ENCODE measurements at regions not wholly inside any gene's neighbourhood (a gene's known extent, or its start where the extent isn't known, plus 50 kb on each side); places are given as distances from the start of the nearest gene placed in this dataset.

DNA sequence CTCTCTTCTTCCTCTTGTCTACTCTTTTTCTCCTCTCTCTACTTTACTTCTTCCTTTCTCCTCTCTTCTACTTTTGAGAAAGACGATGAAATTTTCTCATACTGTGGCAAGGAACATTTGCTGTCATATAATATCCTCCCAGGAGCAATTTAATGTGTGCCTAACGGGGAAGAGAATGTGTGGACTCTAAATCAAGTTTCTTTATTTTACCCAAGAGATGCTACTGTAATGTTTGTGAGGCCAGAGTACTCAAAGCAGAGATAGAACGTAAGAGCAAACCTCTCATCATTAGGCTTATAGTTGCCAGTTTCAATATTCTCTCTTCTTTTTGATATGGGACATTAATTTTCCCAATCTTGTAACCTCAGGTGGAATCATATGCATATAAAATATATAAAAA lies 801.4 kb downstream of the BCKDHB start:
- Histone ChIP-seq H3K36me3 (replicated peaks in 1 of 2; ENCODE audit: control insufficient read depth in 1 of 2, insufficient read depth in 2 of 2, low read length in 1 of 2) (no peaks in the 10 kb centered on the region), H3K9ac (no peak overlapping the region), H3F3A (replicated peaks; ENCODE audit: insufficient read depth) (no peaks in the 10 kb centered on the region), H3K9me2 (0 out of 2 replicates have a peak, but pooled peaks cover 3% of the 10 kb centered on the region), H3K4me3 (ENCODE audit: low read depth in 2 of 2, low read length in 1 of 2) (no peak overlapping the region), H3K27me3 (ENCODE audit: insufficient read depth) (no peaks in the 10 kb centered on the region), H3K79me2 (ENCODE audit: insufficient read depth) (no peaks in the 10 kb centered on the region), H3K4me1 (ENCODE audit: control insufficient read depth in 1 of 2, insufficient read depth in 2 of 2, low read depth in 1 of 2, low read length in 1 of 2) (no peaks in the 10 kb centered on the region; a peak in 1 of 4 replicates), H3K4me2 (no peak overlapping the region), H3K9me3 (no peaks in the 10 kb centered on the region), H2AFZ (ENCODE audit: low read depth) (no peak overlapping the region), H4K20me1 (ENCODE audit: insufficient read depth) (no peaks in the 10 kb centered on the region), H3K27ac (ENCODE audit: low read depth in 2 of 2, low read length in 1 of 2) (no peak overlapping the region)
- no peak for DNase-seq
- TF ChIP-seq SIN3A (IDR thresholded peaks at IDR 0.05; ENCODE audit: borderline replicate concordance, low read depth, low read length): no peak
- TF ChIP-seq, protein P1, sequence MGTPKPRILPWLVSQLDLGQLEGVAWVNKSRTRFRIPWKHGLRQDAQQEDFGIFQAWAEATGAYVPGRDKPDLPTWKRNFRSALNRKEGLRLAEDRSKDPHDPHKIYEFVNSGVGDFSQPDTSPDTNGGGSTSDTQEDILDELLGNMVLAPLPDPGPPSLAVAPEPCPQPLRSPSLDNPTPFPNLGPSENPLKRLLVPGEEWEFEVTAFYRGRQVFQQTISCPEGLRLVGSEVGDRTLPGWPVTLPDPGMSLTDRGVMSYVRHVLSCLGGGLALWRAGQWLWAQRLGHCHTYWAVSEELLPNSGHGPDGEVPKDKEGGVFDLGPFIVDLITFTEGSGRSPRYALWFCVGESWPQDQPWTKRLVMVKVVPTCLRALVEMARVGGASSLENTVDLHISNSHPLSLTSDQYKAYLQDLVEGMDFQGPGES (IDR thresholded peaks at IDR 0.05; ENCODE audit: low read depth, low read length): no peak
- TF ChIP-seq TEAD4 (IDR thresholded peaks at IDR 0.05; ENCODE audit: borderline replicate concordance, insufficient read depth): no peak
- no peak for TF ChIP-seq RXRA (IDR thresholded peaks at IDR 0.05; ENCODE audit: borderline replicate concordance, low read depth)
- ChIA-PET POLR2A (no interaction called here), CTCF (no interaction called here)
- WGBS (ENCODE audit: low lambda C conversion rate): 75% methylated on average over 3 of the region's 3 CpGs

DNA sequence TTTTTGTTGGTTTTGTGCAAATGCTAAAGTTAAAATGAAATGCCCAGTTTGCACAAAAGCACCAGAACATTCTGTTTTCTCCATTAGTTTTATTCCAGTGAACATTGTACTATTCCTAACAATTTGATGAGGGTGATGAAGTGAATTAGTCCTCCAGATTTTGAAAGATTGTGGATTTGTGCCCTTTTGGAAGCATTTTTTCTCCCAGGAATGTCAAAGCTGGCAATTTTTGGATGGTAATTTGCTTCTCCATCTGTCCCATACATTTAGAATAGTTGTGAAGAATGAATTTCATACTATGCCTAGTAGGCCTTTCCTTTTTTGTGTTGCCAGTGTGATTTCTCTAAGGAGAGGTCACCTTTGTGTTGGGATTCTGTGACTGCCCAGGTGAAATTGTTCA lies 797.2 kb downstream of the BCKDHB start:
- ChIA-PET CTCF (interaction anchor here (1.2 kb wide), 1 partner anchor 17 kb away, joined by 4 read pairs; no protein-coding TSS in a partner anchor), POLR2A (no interaction called here)
- Histone ChIP-seq H3K9me2 (0 out of 2 replicates have a peak, but pooled peaks cover 3% of the 10 kb centered on the region), H3F3A (replicated peaks; ENCODE audit: insufficient read depth) (no peaks in the 10 kb centered on the region), H3K79me2 (ENCODE audit: insufficient read depth) (no peaks in the 10 kb centered on the region), H3K27ac (ENCODE audit: low read depth in 2 of 2, low read length in 1 of 2) (no peak overlapping the region), H3K9ac (no peak overlapping the region), H3K4me1 (ENCODE audit: control insufficient read depth in 1 of 2, insufficient read depth in 2 of 2, low read depth in 1 of 2, low read length in 1 of 2) (no peaks in the 10 kb centered on the region), H3K36me3 (replicated peaks in 1 of 2; ENCODE audit: control insufficient read depth in 1 of 2, insufficient read depth in 2 of 2, low read length in 1 of 2) (no peaks in the 10 kb centered on the region), H3K9me3 (no peaks in the 10 kb centered on the region), H3K4me3 (ENCODE audit: low read depth in 2 of 2, low read length in 1 of 2) (no peak overlapping the region), H4K20me1 (ENCODE audit: insufficient read depth) (no peaks in the 10 kb centered on the region), H2AFZ (ENCODE audit: low read depth) (no peak overlapping the region), H3K4me2 (no peak overlapping the region), H3K27me3 (ENCODE audit: insufficient read depth) (no peaks in the 10 kb centered on the region)
- no peak for DNase-seq
- TF ChIP-seq EZH2phosphoT487 (IDR thresholded peaks at IDR 0.05; ENCODE audit: borderline replicate concordance, low read depth): no peak
- no peak for TF ChIP-seq GABPA (IDR thresholded peaks at IDR 0.05; ENCODE audit: low read depth)
- no peak for TF ChIP-seq JUND (IDR thresholded peaks at IDR 0.05)
- TF ChIP-seq, protein P2, sequence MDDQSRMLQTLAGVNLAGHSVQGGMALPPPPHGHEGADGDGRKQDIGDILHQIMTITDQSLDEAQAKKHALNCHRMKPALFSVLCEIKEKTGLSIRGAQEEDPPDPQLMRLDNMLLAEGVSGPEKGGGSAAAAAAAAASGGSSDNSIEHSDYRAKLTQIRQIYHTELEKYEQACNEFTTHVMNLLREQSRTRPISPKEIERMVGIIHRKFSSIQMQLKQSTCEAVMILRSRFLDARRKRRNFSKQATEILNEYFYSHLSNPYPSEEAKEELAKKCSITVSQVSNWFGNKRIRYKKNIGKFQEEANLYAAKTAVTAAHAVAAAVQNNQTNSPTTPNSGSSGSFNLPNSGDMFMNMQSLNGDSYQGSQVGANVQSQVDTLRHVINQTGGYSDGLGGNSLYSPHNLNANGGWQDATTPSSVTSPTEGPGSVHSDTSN (IDR thresholded peaks at IDR 0.05): no peak

DNA sequence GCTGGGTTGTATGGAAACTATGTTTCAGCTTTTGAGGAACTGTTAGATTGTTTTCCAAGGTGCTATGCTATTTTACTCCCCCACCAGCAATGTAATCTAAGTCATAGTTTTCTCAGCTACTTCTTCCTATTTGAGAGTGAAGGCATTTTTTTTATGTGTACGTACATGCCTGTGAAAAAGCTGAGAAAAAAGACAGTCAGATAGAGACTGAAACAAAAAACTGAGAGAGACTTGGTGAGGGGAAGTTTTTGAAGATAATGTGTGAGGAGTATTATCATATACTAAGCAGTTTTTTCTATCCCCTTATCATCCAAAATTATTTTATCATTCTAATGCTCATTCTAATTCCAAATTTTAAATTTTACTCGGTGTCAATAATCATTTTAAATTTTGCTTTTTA lies 780.0 kb downstream of the BCKDHB start:
- H3K36me3 ChIP-seq (replicated peaks in 1 of 2; ENCODE audit: control insufficient read depth in 1 of 2, insufficient read depth in 2 of 2, low read length in 1 of 2): no peaks in the 10 kb centered on the region
- no peaks in the 10 kb centered on the region for H3K27me3 ChIP-seq (ENCODE audit: insufficient read depth)
- no peak overlapping the region for H3K9ac ChIP-seq
- H3K4me3 ChIP-seq (ENCODE audit: low read depth in 2 of 2, low read length in 1 of 2): no peak overlapping the region
- ChIA-PET POLR2A (no interaction called here), CTCF (interaction anchor here (1.3 kb wide), 1 partner anchor 17 kb away, joined by 4 read pairs; no protein-coding TSS in a partner anchor)
- H3K4me1 ChIP-seq (ENCODE audit: control insufficient read depth in 1 of 2, insufficient read depth in 2 of 2, low read depth in 1 of 2, low read length in 1 of 2): no peaks in the 10 kb centered on the region
- no peak overlapping the region for H3K4me2 ChIP-seq
- H3F3A ChIP-seq (replicated peaks; ENCODE audit: insufficient read depth): no peaks in the 10 kb centered on the region
- H3K79me2 ChIP-seq (ENCODE audit: insufficient read depth): no peaks in the 10 kb centered on the region
- no peaks in the 10 kb centered on the region; the same call in 1 of the 2 replicates for H3K9me2 ChIP-seq
- no peak for DNase-seq
- no peak overlapping the region for H2AFZ ChIP-seq (ENCODE audit: low read depth)
- WGBS (ENCODE audit: low lambda C conversion rate): 89% methylated on average over 2 of the region's 2 CpGs
- H3K9me3 ChIP-seq: no peaks in the 10 kb centered on the region
- no peaks in the 10 kb centered on the region for H4K20me1 ChIP-seq (ENCODE audit: insufficient read depth)
- H3K27ac ChIP-seq (ENCODE audit: low read depth in 2 of 2, low read length in 1 of 2): no peak overlapping the region
- TF ChIP-seq, protein P3, sequence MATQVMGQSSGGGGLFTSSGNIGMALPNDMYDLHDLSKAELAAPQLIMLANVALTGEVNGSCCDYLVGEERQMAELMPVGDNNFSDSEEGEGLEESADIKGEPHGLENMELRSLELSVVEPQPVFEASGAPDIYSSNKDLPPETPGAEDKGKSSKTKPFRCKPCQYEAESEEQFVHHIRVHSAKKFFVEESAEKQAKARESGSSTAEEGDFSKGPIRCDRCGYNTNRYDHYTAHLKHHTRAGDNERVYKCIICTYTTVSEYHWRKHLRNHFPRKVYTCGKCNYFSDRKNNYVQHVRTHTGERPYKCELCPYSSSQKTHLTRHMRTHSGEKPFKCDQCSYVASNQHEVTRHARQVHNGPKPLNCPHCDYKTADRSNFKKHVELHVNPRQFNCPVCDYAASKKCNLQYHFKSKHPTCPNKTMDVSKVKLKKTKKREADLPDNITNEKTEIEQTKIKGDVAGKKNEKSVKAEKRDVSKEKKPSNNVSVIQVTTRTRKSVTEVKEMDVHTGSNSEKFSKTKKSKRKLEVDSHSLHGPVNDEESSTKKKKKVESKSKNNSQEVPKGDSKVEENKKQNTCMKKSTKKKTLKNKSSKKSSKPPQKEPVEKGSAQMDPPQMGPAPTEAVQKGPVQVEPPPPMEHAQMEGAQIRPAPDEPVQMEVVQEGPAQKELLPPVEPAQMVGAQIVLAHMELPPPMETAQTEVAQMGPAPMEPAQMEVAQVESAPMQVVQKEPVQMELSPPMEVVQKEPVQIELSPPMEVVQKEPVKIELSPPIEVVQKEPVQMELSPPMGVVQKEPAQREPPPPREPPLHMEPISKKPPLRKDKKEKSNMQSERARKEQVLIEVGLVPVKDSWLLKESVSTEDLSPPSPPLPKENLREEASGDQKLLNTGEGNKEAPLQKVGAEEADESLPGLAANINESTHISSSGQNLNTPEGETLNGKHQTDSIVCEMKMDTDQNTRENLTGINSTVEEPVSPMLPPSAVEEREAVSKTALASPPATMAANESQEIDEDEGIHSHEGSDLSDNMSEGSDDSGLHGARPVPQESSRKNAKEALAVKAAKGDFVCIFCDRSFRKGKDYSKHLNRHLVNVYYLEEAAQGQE (IDR thresholded peaks at IDR 0.05; ENCODE audit: low read depth, low read length): no peak
- TF ChIP-seq JUND (IDR thresholded peaks at IDR 0.05): no peak
- TF ChIP-seq RXRA (IDR thresholded peaks at IDR 0.05; ENCODE audit: borderline replicate concordance, low read depth): no peak
- no peak for TF ChIP-seq TCF12 (IDR thresholded peaks at IDR 0.05)
- TF ChIP-seq FOXJ3 (CRISPR knock-in tag; IDR thresholded peaks at IDR 0.05): no peak
- TF ChIP-seq EP300 (IDR thresholded peaks at IDR 0.05; ENCODE audit: borderline replicate concordance in 1 of 2, low read depth in 1 of 2, low read length in 1 of 2): no peak
- TF ChIP-seq CHD2 (IDR thresholded peaks at IDR 0.05; ENCODE audit: low read length, partially characterized antibody): no peak
- TF ChIP-seq GABPA (IDR thresholded peaks at IDR 0.05; ENCODE audit: low read depth): no peak
- TF ChIP-seq EZH2phosphoT487 (IDR thresholded peaks at IDR 0.05; ENCODE audit: borderline replicate concordance, low read depth): no peak
- TF ChIP-seq TEAD4 (IDR thresholded peaks at IDR 0.05; ENCODE audit: borderline replicate concordance, insufficient read depth): no peak
- TF ChIP-seq, protein P4, sequence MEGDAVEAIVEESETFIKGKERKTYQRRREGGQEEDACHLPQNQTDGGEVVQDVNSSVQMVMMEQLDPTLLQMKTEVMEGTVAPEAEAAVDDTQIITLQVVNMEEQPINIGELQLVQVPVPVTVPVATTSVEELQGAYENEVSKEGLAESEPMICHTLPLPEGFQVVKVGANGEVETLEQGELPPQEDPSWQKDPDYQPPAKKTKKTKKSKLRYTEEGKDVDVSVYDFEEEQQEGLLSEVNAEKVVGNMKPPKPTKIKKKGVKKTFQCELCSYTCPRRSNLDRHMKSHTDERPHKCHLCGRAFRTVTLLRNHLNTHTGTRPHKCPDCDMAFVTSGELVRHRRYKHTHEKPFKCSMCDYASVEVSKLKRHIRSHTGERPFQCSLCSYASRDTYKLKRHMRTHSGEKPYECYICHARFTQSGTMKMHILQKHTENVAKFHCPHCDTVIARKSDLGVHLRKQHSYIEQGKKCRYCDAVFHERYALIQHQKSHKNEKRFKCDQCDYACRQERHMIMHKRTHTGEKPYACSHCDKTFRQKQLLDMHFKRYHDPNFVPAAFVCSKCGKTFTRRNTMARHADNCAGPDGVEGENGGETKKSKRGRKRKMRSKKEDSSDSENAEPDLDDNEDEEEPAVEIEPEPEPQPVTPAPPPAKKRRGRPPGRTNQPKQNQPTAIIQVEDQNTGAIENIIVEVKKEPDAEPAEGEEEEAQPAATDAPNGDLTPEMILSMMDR (IDR thresholded peaks at IDR 0.05): no peak
